ENCODE measurements at regions not wholly inside any gene's neighbourhood (a gene's known extent, or its start where the extent isn't known, plus 50 kb on each side); places are given as distances from the start of the nearest gene placed in this dataset.

DNA sequence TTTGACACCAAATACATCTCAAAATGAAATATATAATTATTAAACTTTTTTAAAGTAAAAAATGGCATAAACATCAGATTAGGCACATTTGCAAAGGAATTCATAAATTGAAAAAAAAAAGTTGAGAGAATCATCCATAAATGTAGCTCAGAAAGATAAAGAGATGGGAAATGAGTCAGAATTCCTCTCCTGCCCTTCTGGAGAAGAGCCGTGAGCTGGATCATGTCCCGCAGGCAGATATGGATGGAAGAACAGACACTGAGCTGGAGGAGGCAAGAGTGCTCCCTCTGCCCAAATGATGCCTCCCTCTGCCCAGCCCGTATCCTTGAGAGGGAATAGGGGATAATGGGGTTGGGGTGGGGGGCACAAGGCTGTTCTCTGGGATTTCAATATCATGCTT lies 190.9 kb downstream of the TFCP2L1 start:
- Histone ChIP-seq H3K27me3 (replicated peaks; ENCODE audit: control insufficient read depth, insufficient read depth, low read length) (no peaks in the 10 kb centered on the region), H3K4me3 (ENCODE audit: low read depth, low read length) (no peak overlapping the region), H3K4me1 (peaks cover 5% of the 10 kb centered on the region; the same call in 1 of the 2 replicates), H3K36me3 (ENCODE audit: control insufficient read depth, insufficient read depth, low read length) (no peaks in the 10 kb centered on the region), H3K9me3 (peaks cover 25% of the 10 kb centered on the region)
- intact Hi-C loops (cut with micrococcal nuclease; ENCODE audit: unreplicated experiment), result loop anchor here (2.0 kb wide), 1 partner anchor 263 kb away; no protein-coding TSS in a partner anchor
- BruUV-seq (replicated peaks), result no TSS peak
- POLR2A ChIA-PET, result no interaction called here
- DNase-seq, result no peak
- H3K4me1 Mint-ChIP-seq (ENCODE audit: low read depth, unreplicated experiment), result peaks cover 7% of the 10 kb centered on the region
- no peaks in the 10 kb centered on the region for H3K36me3 Mint-ChIP-seq (ENCODE audit: insufficient read depth, unreplicated experiment)
- CTCF ChIA-PET, result interaction anchor here (0.5 to 3.5 kb wide), 2 partner anchors 39 to 261 kb away, joined by 3 to 48 read pairs; no protein-coding TSS in a partner anchor
- H3K27me3 Mint-ChIP-seq (ENCODE audit: insufficient read depth, unreplicated experiment), result no peaks in the 10 kb centered on the region
- H3K27ac Mint-ChIP-seq (ENCODE audit: unreplicated experiment), result no peak overlapping the region
- no peak overlapping the region for H3K4me3 Mint-ChIP-seq (ENCODE audit: unreplicated experiment)
- no peak for TF ChIP-seq CTCF (IDR thresholded peaks at IDR 0.05; ENCODE audit: insufficient read depth in 1 of 2, low read depth in 1 of 2, low read length in 1 of 2, severe bottlenecking in 1 of 2, unreplicated experiment in 1 of 2)
- H3K9me3 Mint-ChIP-seq (ENCODE audit: unreplicated experiment), result peaks cover 24% of the 10 kb centered on the region

DNA sequence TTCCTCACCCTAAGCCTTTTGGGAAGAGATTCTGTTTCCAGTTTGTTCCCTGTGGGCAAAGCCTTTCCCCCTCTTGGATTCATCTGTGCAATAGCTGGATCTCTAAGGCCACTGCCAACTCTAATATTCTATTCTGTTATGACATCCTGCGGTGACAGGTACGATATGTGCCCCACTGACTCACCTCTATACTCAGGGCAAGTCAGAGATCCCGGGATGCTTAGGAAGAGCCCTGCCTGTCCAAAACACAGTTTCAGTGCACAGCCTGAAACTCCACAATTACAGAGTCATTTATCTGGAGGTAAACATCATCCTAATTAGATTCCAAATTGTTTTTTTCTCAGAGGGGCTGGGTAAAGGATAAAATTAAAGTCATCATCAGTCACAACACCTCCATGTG lies 190.2 kb downstream of the TFCP2L1 start:
- Mint-ChIP-seq H3K4me1 (ENCODE audit: low read depth, unreplicated experiment) (peaks cover 7% of the 10 kb centered on the region), H3K4me3 (ENCODE audit: unreplicated experiment) (no peak overlapping the region), H3K27me3 (ENCODE audit: insufficient read depth, unreplicated experiment) (no peaks in the 10 kb centered on the region), H3K9me3 (ENCODE audit: unreplicated experiment) (peaks cover 24% of the 10 kb centered on the region), H3K36me3 (ENCODE audit: insufficient read depth, unreplicated experiment) (no peaks in the 10 kb centered on the region), H3K27ac (ENCODE audit: unreplicated experiment) (no peak overlapping the region)
- no peak for DNase-seq
- Histone ChIP-seq H3K4me3 (ENCODE audit: low read depth, low read length) (no peak overlapping the region), H3K9me3 (peaks cover 25% of the 10 kb centered on the region), H3K4me1 (peaks cover 5% of the 10 kb centered on the region; the same call in 1 of the 2 replicates), H3K36me3 (ENCODE audit: control insufficient read depth, insufficient read depth, low read length) (no peaks in the 10 kb centered on the region), H3K27me3 (replicated peaks; ENCODE audit: control insufficient read depth, insufficient read depth, low read length) (no peaks in the 10 kb centered on the region)
- intact Hi-C loops (cut with micrococcal nuclease; ENCODE audit: unreplicated experiment), result loop anchor here (2.0 kb wide), 1 partner anchor 262 kb away; no protein-coding TSS in a partner anchor
- TF ChIP-seq CTCF (IDR thresholded peaks at IDR 0.05; ENCODE audit: insufficient read depth in 1 of 2, low read depth in 1 of 2, low read length in 1 of 2, severe bottlenecking in 1 of 2, unreplicated experiment in 1 of 2), result no peak
- ChIA-PET POLR2A (no interaction called here), CTCF (interaction anchor here (0.5 to 3.5 kb wide), 6 partner anchors 34 to 261 kb away, joined by 3 to 48 read pairs (median 4); no protein-coding TSS in a partner anchor)
- BruUV-seq (replicated peaks), result no TSS peak

DNA sequence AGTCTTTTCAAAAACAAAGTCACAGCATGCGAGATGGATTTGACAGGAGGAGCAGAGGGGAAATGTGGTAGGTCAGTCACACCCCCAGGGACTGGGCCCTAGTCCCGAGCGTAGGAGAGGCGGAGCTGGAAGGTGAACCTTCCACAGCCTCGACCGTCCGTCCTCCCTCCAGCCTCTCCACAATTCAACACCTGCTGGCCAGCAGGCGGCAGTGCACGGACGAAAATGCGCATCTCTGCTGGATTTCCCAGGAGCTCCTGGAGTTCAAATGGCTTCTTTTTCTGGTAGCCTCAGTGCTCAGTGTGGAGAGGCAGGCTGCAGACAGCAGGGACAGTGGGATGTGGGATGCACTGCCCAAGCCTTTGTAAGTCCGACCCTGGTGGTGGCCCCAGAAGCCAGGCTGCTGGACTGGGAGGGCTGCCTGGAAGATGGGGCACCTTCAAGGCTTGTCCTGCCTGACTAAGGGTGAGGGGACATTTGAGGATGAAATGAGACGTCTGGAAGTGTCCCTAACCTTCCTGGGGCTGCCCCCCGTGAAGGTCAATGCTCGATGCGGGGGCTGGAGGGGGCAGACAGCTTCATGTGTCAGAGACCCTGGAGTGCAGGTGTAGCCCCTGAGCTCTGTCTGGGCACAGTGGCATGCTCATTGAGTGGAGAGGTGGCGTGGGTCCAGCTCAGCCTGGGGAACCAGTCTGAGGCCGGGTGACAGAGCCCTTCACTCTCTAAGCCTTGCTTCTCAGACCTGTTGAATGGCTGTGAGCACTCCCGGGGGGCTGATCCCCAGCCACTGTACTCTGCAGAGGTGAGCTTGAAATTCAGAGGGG lies 189.5 kb downstream of the TFCP2L1 start:
- DNase-seq, result peak; percentile 57 to 75
- CTCF ChIA-PET, result interaction anchor here (0.6 to 3.5 kb wide), 7 partner anchors 15 to 260 kb away, joined by 3 to 48 read pairs (median 5); no protein-coding TSS in a partner anchor
- no TSS peak for BruUV-seq (replicated peaks)
- intact Hi-C loops (cut with micrococcal nuclease; ENCODE audit: unreplicated experiment), result loop anchor here (2.0 kb wide), 1 partner anchor 261 kb away; no protein-coding TSS in a partner anchor
- H3K4me1 ChIP-seq, result peaks cover 5% of the 10 kb centered on the region; the same call in 1 of the 2 replicates
- H3K27ac Mint-ChIP-seq (ENCODE audit: unreplicated experiment), result no peak overlapping the region
- H3K36me3 Mint-ChIP-seq (ENCODE audit: insufficient read depth, unreplicated experiment), result no peaks in the 10 kb centered on the region
- no peaks in the 10 kb centered on the region for H3K27me3 ChIP-seq (replicated peaks; ENCODE audit: control insufficient read depth, insufficient read depth, low read length)
- H3K36me3 ChIP-seq (ENCODE audit: control insufficient read depth, insufficient read depth, low read length), result no peaks in the 10 kb centered on the region
- no peak overlapping the region for H3K4me3 ChIP-seq (ENCODE audit: low read depth, low read length)
- POLR2A ChIA-PET, result no interaction called here
- H3K9me3 Mint-ChIP-seq (ENCODE audit: unreplicated experiment), result peaks cover 22% of the 10 kb centered on the region
- H3K27me3 Mint-ChIP-seq (ENCODE audit: insufficient read depth, unreplicated experiment), result no peaks in the 10 kb centered on the region
- no peak overlapping the region for H3K4me3 Mint-ChIP-seq (ENCODE audit: unreplicated experiment)
- H3K9me3 ChIP-seq, result peaks cover 25% of the 10 kb centered on the region
- peak; percentile 55 to 74 for TF ChIP-seq CTCF (IDR thresholded peaks at IDR 0.05; ENCODE audit: insufficient read depth in 1 of 2, low read depth in 1 of 2, low read length in 1 of 2, severe bottlenecking in 1 of 2, unreplicated experiment in 1 of 2)
- H3K4me1 Mint-ChIP-seq (ENCODE audit: low read depth, unreplicated experiment), result peaks cover 7% of the 10 kb centered on the region

All from Caco-2 (cell line).